H9 (cell line): ENCODE measurements at regions not wholly inside any gene's neighbourhood (a gene's known extent, or its start where the extent isn't known, plus 50 kb on each side); places are given as distances from the start of the nearest gene placed in this dataset.

Experiments used
- DNase-seq: peaks from one replicate; pipeline ENCODE4 v3.0.0-alpha.2; 2017
- H2AFZ ChIP-seq: one replicate; pipeline ENCODE4 v1.6.1; 2013; ENCODE audit warnings: mild to moderate bottlenecking, low read length, control low read depth, moderate library complexity
- H2AK5ac ChIP-seq: 2 replicates; pipeline ENCODE4 v1.6.1; 2013; ENCODE audit warnings: low read length, control low read depth, mixed read lengths; ENCODE audit not compliant: insufficient read length
- H2BK120ac ChIP-seq: one replicate; pipeline ENCODE4 v1.6.1; 2013; ENCODE audit warnings: low read depth, mild to moderate bottlenecking, low read length, control low read depth, inconsistent platforms; ENCODE audit not compliant: poor library complexity, severe bottlenecking
- H2BK12ac ChIP-seq: 2 replicates; pipeline ENCODE4 v1.6.1; 2013; ENCODE audit warnings: low read length, control low read depth, mixed read lengths, low read depth; ENCODE audit not compliant: insufficient read length
- H2BK15ac ChIP-seq: 2 replicates; pipeline ENCODE4 v1.6.1; 2013; ENCODE audit warnings: low read depth, low read length, control low read depth
- H2BK20ac ChIP-seq: one replicate; pipeline ENCODE4 v1.6.1; 2013; ENCODE audit warnings: low read depth, mild to moderate bottlenecking, low read length, control low read depth, inconsistent platforms; ENCODE audit not compliant: poor library complexity, severe bottlenecking
- H2BK5ac ChIP-seq: 2 replicates; pipeline ENCODE4 v1.6.1; 2013; ENCODE audit warnings: low read length, control low read depth, mixed read lengths; ENCODE audit not compliant: insufficient read length
- H3K14ac ChIP-seq: 2 replicates; pipeline ENCODE4 v1.6.1; 2013; ENCODE audit warnings: low read length, control low read depth; ENCODE audit not compliant: insufficient read depth
- H3K18ac ChIP-seq: 2 replicates; pipeline ENCODE4 v1.6.1; 2013; ENCODE audit warnings: low read depth, mild to moderate bottlenecking, mixed read lengths, low read length, control low read depth; ENCODE audit not compliant: insufficient read length
- H3K23ac ChIP-seq: 2 replicates; pipeline ENCODE4 v1.6.1; 2013; ENCODE audit warnings: low read length, control low read depth, mixed read lengths, low read depth; ENCODE audit not compliant: insufficient read length
- H3K23me2 ChIP-seq: 2 replicates; pipeline ENCODE4 v1.6.1; 2013; ENCODE audit warnings: low read depth, mild to moderate bottlenecking, mixed read lengths, low read length, control low read depth; ENCODE audit not compliant: insufficient read length, poor library complexity, severe bottlenecking
- H3K27ac ChIP-seq: 2 replicates; pipeline ENCODE4 v1.5.1; 2013; ENCODE audit warnings: low read length, control low read depth, mixed read lengths, low read depth; ENCODE audit not compliant: insufficient read length
- H3K27me3 ChIP-seq: 2 replicates; pipeline ENCODE4 v1.6.1; 2013; ENCODE audit warnings: low read length, control low read depth, inconsistent platforms; ENCODE audit not compliant: insufficient read depth
- H3K4ac ChIP-seq: 2 replicates; pipeline ENCODE4 v1.6.1; 2013; ENCODE audit warnings: low read depth, mild to moderate bottlenecking, control low read depth, inconsistent platforms, low read length, moderate library complexity
- H3K4me1 ChIP-seq: 2 replicates; pipeline ENCODE4 v1.6.1; 2013; ENCODE audit warnings: low read length, control low read depth, inconsistent platforms; ENCODE audit not compliant: insufficient read depth
- H3K4me2 ChIP-seq: 2 replicates; pipeline ENCODE4 v1.6.1; 2013; ENCODE audit warnings: low read length, control low read depth, mixed read lengths; ENCODE audit not compliant: insufficient read length, insufficient read depth
- H3K56ac ChIP-seq: 2 replicates; pipeline ENCODE4 v1.6.1; 2013; ENCODE audit warnings: low read depth, mild to moderate bottlenecking, mixed read lengths, low read length, control low read depth; ENCODE audit not compliant: insufficient read length
- H3K79me1 ChIP-seq: 2 replicates; pipeline ENCODE4 v1.6.1; 2013; ENCODE audit warnings: low read depth, mild to moderate bottlenecking, moderate library complexity, low read length, control low read depth, inconsistent platforms; ENCODE audit not compliant: insufficient read depth, poor library complexity, severe bottlenecking
- H3K79me2 ChIP-seq: 2 replicates; pipeline ENCODE4 v1.6.1; 2013; ENCODE audit warnings: low read length, control low read depth, inconsistent platforms; ENCODE audit not compliant: insufficient read depth
- H3K9ac ChIP-seq: 2 replicates; pipeline ENCODE4 v1.6.1; 2013; ENCODE audit warnings: low read length, control low read depth, mixed read lengths; ENCODE audit not compliant: insufficient read length; ENCODE audit errors: extremely low read depth
- H3K9me3 ChIP-seq: one replicate; pipeline ENCODE4 v1.6.1; 2013; ENCODE audit warnings: low read depth, low read length, inconsistent platforms; ENCODE audit not compliant: control insufficient read depth
- H3T11ph ChIP-seq: one replicate; pipeline ENCODE4 v1.6.1; 2013; ENCODE audit warnings: mild to moderate bottlenecking, low read length, control low read depth, inconsistent platforms
- H4K20me1 ChIP-seq: one replicate; pipeline ENCODE4 v1.6.1; 2013; ENCODE audit not compliant: control insufficient read depth, insufficient read length, insufficient read depth
- H4K5ac ChIP-seq: 2 replicates; pipeline ENCODE4 v1.6.1; 2013; ENCODE audit warnings: low read depth, mild to moderate bottlenecking, mixed read lengths, low read length, control low read depth; ENCODE audit not compliant: insufficient read length
- H4K8ac ChIP-seq: replicated peaks from 2 replicates; pipeline ENCODE4 v1.6.1; 2013; ENCODE audit warnings: low read length, control low read depth, mixed read lengths, low read depth; ENCODE audit not compliant: insufficient read length
- H4K91ac ChIP-seq: 2 replicates; pipeline ENCODE4 v1.6.1; 2013; ENCODE audit warnings: low read depth, mild to moderate bottlenecking, moderate library complexity, mixed read lengths, low read length, control low read depth; ENCODE audit not compliant: insufficient read length
- H3K27ac Mint-ChIP-seq, 3 experiments: 2 replicates in 2 of 3; 3 replicates in 1 of 3; pipeline ENCODE4 v1.8.0; 2020 to 2021; ENCODE audit warnings: mixed read lengths in 3 of 3, mild to moderate bottlenecking in 1 of 3, moderate library complexity in 1 of 3
- H3K27me3 Mint-ChIP-seq: 2 replicates; pipeline ENCODE4 v1.8.0; 2021; ENCODE audit warnings: low read depth, mild to moderate bottlenecking, moderate library complexity, mixed read lengths
- H3K36me3 Mint-ChIP-seq, 3 experiments: 2 replicates in 2 of 3; 3 replicates in 1 of 3; pipeline ENCODE4 v1.8.0; 2020 to 2021; ENCODE audit warnings: low read depth in 3 of 3, mixed read lengths in 3 of 3; ENCODE audit not compliant: insufficient read depth in 1 of 3
- H3K4me1 Mint-ChIP-seq, 2 experiments: 2 replicates each; pipeline ENCODE4 v1.8.0; 2020; ENCODE audit warnings: mixed read lengths in 2 of 2
- H3K4me3 Mint-ChIP-seq, 2 experiments: 2 replicates in 1 of 2; 3 replicates in 1 of 2; pipeline ENCODE4 v1.8.0; 2020 to 2021; ENCODE audit warnings: mild to moderate bottlenecking in 2 of 2, mixed read lengths in 2 of 2, moderate library complexity in 1 of 2
- H3K9me3 Mint-ChIP-seq, 2 experiments: 2 replicates in 1 of 2; 3 replicates in 1 of 2; pipeline ENCODE4 v1.8.0; 2020; ENCODE audit warnings: mild to moderate bottlenecking in 2 of 2, mixed read lengths in 2 of 2, moderate library complexity in 1 of 2
- CTCF ChIP-seq: fragments of 200-600 bp; sonication (generic); conservative IDR thresholded peaks from 3 replicates; pipeline ENCODE4 v1.8.0; 2021; ENCODE audit warnings: antibody characterized with exemption, mild to moderate bottlenecking
- WGBS: extraction: QIAGEN DNeasy Blood & Tissue Kit; methylation state at CpG from one replicate; pipeline ENCODE4 v1.1.7; 2013; ENCODE audit warnings: missing lambda C conversion rate, low lambda C conversion rate, mixed read lengths; ENCODE audit not compliant: insufficient read length; ENCODE audit errors: extremely low coverage; 5-methylcytosine and 5-hydroxymethylcytosine counted together

- no peak overlapping the region for H2BK5ac ChIP-seq
- H2BK15ac ChIP-seq: no peak overlapping the region
- no peak overlapping the region for H2BK12ac ChIP-seq
- H3K23ac ChIP-seq: no peak overlapping the region
- no peak overlapping the region for H3K4ac ChIP-seq
- TF ChIP-seq CTCF: no peak
- no peaks in the 10 kb centered on the region for H3K4me1 ChIP-seq
- peaks cover 4% of the 10 kb centered on the region for H3K27me3 Mint-ChIP-seq
- DNase-seq: peak; percentile 43
- H3K14ac ChIP-seq: no peak overlapping the region
- H3K79me1 ChIP-seq: no peaks in the 10 kb centered on the region
- H3K4me3 Mint-ChIP-seq: no peak overlapping the region
- no CpG with 5 or more reads among the region's 9 CpGs for whole genome bisulfite sequencing
- H3K27me3 ChIP-seq: no peaks in the 10 kb centered on the region
- no peak overlapping the region for H2AK5ac ChIP-seq
- H2BK20ac ChIP-seq: no peak overlapping the region
- no peak overlapping the region for H2BK120ac ChIP-seq
- no peak overlapping the region for H3K9ac ChIP-seq
- no peak overlapping the region for H2AFZ ChIP-seq
- H3K27ac Mint-ChIP-seq: no peak overlapping the region; a peak in 1 of 7 replicates
- H3K9me3 Mint-ChIP-seq: no peaks in the 10 kb centered on the region
- H3K9me3 ChIP-seq: no peaks in the 10 kb centered on the region
- no peak overlapping the region for H4K5ac ChIP-seq
- no peak overlapping the region for H3T11ph ChIP-seq
- H3K36me3 Mint-ChIP-seq: no peaks in the 10 kb centered on the region
- H4K8ac ChIP-seq: no peak overlapping the region
- no peaks in the 10 kb centered on the region for H3K79me2 ChIP-seq
- H3K4me1 Mint-ChIP-seq: peaks cover 0 to 2% of the 10 kb centered on the region in 2 experiments; a peak in 3 of 4 replicates
- no peak overlapping the region for H3K4me2 ChIP-seq
- H3K18ac ChIP-seq: no peak overlapping the region
- H3K56ac ChIP-seq: no peak overlapping the region
- no peak overlapping the region for H3K27ac ChIP-seq
- no peaks in the 10 kb centered on the region for H4K20me1 ChIP-seq
- no peak overlapping the region for H4K91ac ChIP-seq
- H3K23me2 ChIP-seq: no peaks in the 10 kb centered on the region
Measured at GRCh38 chr9:126093771-126094170, 232.9 kb upstream of the MVB12B start.
